Panc1 (cell line): ENCODE measurements at regions not wholly inside any gene's neighbourhood (a gene's known extent, or its start where the extent isn't known, plus 50 kb on each side); places are given as distances from the start of the nearest gene placed in this dataset.

Experiments used
- ATAC-seq: fragments of 200-7000 bp; cut with Tn5 transposase; 2 replicates; pipeline ENCODE4 v1.9.1; 2020; ENCODE audit warnings: mild to moderate bottlenecking, moderate library complexity
- BruUV-seq: library from RNA; stranded (reverse); fragments of 400-500 nt; replicated peaks from 2 replicates; lab custom pipeline; 2021; lab: Mats Ljungman, UMichigan
- CTCF ChIA-PET: fragments of 300-600 bp; sonication (Branson Sonifier 250); formaldehyde crosslinking; loops from one replicate; lab custom pipeline; 2022; ENCODE audit warnings: antibody characterized with exemption; lab: Charles Lee
- POLR2A ChIA-PET: fragments of 300-600 bp; sonication (Branson Sonifier 250); formaldehyde crosslinking; loops from one replicate; lab custom pipeline; 2022; ENCODE audit warnings: antibody characterized with exemption; lab: Charles Lee
- DNase-seq: peaks from one replicate; pipeline ENCODE4 v3.0.0-alpha.2; 2010; ENCODE audit warnings: low read depth, low spot score
- H3K27ac ChIP-seq: 2 replicates; pipeline ENCODE4 v1.5.1; 2011; ENCODE audit warnings: mild to moderate bottlenecking, low read length, inconsistent platforms
- H3K27me3 ChIP-seq: fragments of 200-500 bp; sonication (Bioruptor generic); 2 replicates; pipeline ENCODE4 v1.6.0; 2014; ENCODE audit warnings: low read length, inconsistent platforms; ENCODE audit not compliant: control insufficient read depth, insufficient read depth
- H3K36me3 ChIP-seq: fragments of 200-500 bp; sonication (Bioruptor generic); 2 replicates; pipeline ENCODE4 v1.5.1; 2014; ENCODE audit warnings: inconsistent platforms, mild to moderate bottlenecking, low read length, moderate library complexity; ENCODE audit not compliant: control insufficient read depth, insufficient read depth
- H3K4me1 ChIP-seq: 2 replicates; pipeline ENCODE4 v1.5.1; 2011; ENCODE audit warnings: inconsistent platforms, mild to moderate bottlenecking, low read length, moderate library complexity; ENCODE audit not compliant: control insufficient read depth, insufficient read depth
- H3K4me3 ChIP-seq, 2 experiments: 2 replicates each; pipeline ENCODE4 v1.5.1; 2011 to 2012; ENCODE audit warnings: low read depth in 2 of 2, low read length in 2 of 2, mild to moderate bottlenecking in 2 of 2, inconsistent platforms in 1 of 2, moderate library complexity in 1 of 2
- H3K9me3 ChIP-seq: fragments of 200-500 bp; sonication (Bioruptor generic); 2 replicates; pipeline ENCODE4 v1.5.1; 2014; ENCODE audit warnings: low read depth, mild to moderate bottlenecking, inconsistent platforms, low read length, moderate library complexity; ENCODE audit not compliant: control insufficient read depth, insufficient read depth
- POLR2AphosphoS5 ChIP-seq: IDR thresholded peaks from 2 replicates; pipeline ENCODE4 v1.6.1; 2012; ENCODE audit warnings: mild to moderate bottlenecking, low read depth, low read length, moderate library complexity
- SIN3A ChIP-seq: IDR thresholded peaks from 2 replicates; pipeline ENCODE4 v1.6.1; 2012; ENCODE audit warnings: low read depth, mild to moderate bottlenecking, low read length, moderate library complexity, borderline replicate concordance; ENCODE audit not compliant: insufficient read depth
- TCF7L2 ChIP-seq: IDR thresholded peaks from 2 replicates; pipeline ENCODE4 v1.6.1; 2011; ENCODE audit warnings: mild to moderate bottlenecking, low read depth, low read length, inconsistent platforms
- in situ Hi-C: cut with HindIII; loops from 2 replicates; pipeline ENCODE4 v1.10.0; 2016; ENCODE audit warnings: low sequenced_read_pairs, low pct_unique_long_range_greater_than_20kb
- intact Hi-C: fragments of 100-400 bp; cut with micrococcal nuclease; formaldehyde crosslinking; loops from one replicate; pipeline ENCODE4 v1.10.0; 2022; ENCODE audit not compliant: unreplicated experiment
- TF ChIP-seq, protein P1 (sequence below), 2 experiments: IDR thresholded peaks; 2 replicates each; pipeline ENCODE4 v1.6.1; 2011 to 2012; ENCODE audit warnings: low read depth in 2 of 2, control low read depth in 1 of 2, low read length in 1 of 2, mild to moderate bottlenecking in 1 of 2, moderate library complexity in 1 of 2; ENCODE audit not compliant: insufficient read depth in 1 of 2
- TF ChIP-seq, protein P2 (sequence below): fragments of 450-650 bp; IDR thresholded peaks from 2 replicates; pipeline ENCODE4 v1.5.1; 2017; ENCODE audit warnings: mild to moderate bottlenecking

DNA sequence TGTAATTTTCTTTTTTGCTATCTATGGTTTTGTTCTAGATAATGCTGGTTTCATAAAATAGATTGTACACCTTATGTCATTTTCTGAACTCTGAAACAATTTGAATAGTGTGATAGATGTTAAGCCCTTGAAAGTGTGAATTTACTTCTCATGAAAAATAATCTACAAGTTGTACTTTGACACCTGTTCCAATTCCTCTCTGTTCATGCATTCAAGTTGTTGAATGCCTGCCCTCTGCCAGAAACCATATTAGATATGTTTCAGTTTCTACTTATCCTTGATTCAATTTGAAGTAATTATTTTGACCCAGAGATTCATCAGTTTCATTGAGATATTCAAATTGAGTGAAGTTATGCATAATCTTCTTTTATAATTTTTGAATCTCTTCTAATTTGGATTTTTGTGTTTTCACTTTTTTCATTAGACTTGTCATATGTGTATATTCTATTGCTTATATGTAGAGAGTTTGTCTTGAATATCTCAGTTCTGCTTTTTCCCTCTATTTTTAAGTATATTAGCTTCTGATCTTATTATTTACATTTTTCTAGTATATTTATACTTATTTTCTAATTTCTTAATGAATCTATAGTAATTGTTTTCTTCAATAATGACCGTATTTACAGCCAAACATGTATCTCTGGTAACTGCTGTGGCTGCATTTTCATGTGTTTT is 143.3 kb upstream of the TACR1 start:
- intact Hi-C loops = no loop called here
- no peak for DNase-seq
- ChIA-PET POLR2A (no interaction called here), CTCF (no interaction called here)
- Histone ChIP-seq H3K36me3 (no peaks in the 10 kb centered on the region), H3K4me3 (no peak overlapping the region), H3K4me1 (no peaks in the 10 kb centered on the region), H3K27ac (no peak overlapping the region), H3K9me3 (no peaks in the 10 kb centered on the region), H3K27me3 (no peaks in the 10 kb centered on the region; the same call in 1 of the 2 replicates)
- ATAC-seq = no peak
- no TSS peak for BruUV-seq
- in situ Hi-C loops = no loop called here
- no peak for TF ChIP-seq SIN3A
- TF ChIP-seq, protein P1, sequence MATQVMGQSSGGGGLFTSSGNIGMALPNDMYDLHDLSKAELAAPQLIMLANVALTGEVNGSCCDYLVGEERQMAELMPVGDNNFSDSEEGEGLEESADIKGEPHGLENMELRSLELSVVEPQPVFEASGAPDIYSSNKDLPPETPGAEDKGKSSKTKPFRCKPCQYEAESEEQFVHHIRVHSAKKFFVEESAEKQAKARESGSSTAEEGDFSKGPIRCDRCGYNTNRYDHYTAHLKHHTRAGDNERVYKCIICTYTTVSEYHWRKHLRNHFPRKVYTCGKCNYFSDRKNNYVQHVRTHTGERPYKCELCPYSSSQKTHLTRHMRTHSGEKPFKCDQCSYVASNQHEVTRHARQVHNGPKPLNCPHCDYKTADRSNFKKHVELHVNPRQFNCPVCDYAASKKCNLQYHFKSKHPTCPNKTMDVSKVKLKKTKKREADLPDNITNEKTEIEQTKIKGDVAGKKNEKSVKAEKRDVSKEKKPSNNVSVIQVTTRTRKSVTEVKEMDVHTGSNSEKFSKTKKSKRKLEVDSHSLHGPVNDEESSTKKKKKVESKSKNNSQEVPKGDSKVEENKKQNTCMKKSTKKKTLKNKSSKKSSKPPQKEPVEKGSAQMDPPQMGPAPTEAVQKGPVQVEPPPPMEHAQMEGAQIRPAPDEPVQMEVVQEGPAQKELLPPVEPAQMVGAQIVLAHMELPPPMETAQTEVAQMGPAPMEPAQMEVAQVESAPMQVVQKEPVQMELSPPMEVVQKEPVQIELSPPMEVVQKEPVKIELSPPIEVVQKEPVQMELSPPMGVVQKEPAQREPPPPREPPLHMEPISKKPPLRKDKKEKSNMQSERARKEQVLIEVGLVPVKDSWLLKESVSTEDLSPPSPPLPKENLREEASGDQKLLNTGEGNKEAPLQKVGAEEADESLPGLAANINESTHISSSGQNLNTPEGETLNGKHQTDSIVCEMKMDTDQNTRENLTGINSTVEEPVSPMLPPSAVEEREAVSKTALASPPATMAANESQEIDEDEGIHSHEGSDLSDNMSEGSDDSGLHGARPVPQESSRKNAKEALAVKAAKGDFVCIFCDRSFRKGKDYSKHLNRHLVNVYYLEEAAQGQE (IDR thresholded peaks at IDR 0.05; ENCODE audit: insufficient read depth in 1 of 2, low read depth in 2 of 2, low read length in 1 of 2) = no peak
- TF ChIP-seq TCF7L2 = no peak
- no peak for TF ChIP-seq POLR2AphosphoS5
- TF ChIP-seq, protein P2, sequence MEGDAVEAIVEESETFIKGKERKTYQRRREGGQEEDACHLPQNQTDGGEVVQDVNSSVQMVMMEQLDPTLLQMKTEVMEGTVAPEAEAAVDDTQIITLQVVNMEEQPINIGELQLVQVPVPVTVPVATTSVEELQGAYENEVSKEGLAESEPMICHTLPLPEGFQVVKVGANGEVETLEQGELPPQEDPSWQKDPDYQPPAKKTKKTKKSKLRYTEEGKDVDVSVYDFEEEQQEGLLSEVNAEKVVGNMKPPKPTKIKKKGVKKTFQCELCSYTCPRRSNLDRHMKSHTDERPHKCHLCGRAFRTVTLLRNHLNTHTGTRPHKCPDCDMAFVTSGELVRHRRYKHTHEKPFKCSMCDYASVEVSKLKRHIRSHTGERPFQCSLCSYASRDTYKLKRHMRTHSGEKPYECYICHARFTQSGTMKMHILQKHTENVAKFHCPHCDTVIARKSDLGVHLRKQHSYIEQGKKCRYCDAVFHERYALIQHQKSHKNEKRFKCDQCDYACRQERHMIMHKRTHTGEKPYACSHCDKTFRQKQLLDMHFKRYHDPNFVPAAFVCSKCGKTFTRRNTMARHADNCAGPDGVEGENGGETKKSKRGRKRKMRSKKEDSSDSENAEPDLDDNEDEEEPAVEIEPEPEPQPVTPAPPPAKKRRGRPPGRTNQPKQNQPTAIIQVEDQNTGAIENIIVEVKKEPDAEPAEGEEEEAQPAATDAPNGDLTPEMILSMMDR = no peak

DNA sequence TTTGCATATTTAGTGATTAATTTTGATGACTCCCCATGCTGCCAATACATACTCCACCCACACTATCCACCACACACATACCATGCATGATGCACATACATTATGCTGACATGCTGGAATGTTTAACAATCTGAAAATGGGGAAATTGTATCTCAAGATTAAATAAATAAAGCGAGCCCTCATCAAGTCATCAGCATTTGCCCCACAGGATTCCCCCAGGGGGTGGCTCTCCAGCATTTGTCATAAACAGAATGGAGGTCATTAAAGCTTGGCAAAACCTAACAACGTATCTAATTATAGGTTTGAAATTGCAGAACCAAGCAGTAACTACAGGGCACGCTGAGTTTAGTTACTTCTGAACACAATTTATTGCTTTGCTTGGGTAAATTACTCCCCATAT is 141.2 kb upstream of the TACR1 start:
- Histone ChIP-seq H3K36me3 (no peaks in the 10 kb centered on the region), H3K27me3 (no peaks in the 10 kb centered on the region; the same call in 1 of the 2 replicates), H3K27ac (no peak overlapping the region), H3K4me3 (no peak overlapping the region), H3K9me3 (no peaks in the 10 kb centered on the region), H3K4me1 (no peaks in the 10 kb centered on the region)
- intact Hi-C loops (no loop called here), in situ Hi-C loops (no loop called here)
- POLR2A ChIA-PET = no interaction called here
- BruUV-seq = no TSS peak
- no peak for ATAC-seq
- CTCF ChIA-PET = no interaction called here
- TF ChIP-seq, protein P1 (IDR thresholded peaks at IDR 0.05; ENCODE audit: insufficient read depth in 1 of 2, low read depth in 2 of 2, low read length in 1 of 2) = no peak
- TF ChIP-seq, protein P2 = no peak
- TF ChIP-seq POLR2AphosphoS5 = no peak
- TF ChIP-seq TCF7L2 = no peak
- TF ChIP-seq SIN3A = no peak
- no peak for DNase-seq
